NCI-H460 (cell line): ENCODE measurements at regions not wholly inside any gene's neighbourhood (a gene's known extent, or its start where the extent isn't known, plus 50 kb on each side); places are given as distances from the start of the nearest gene placed in this dataset.
"Not testable (repeated sequence)": the region's sequence is repeated elsewhere in the genome, so short reads cannot be mapped to it uniquely, and the experiment has no call there.

Source experiments
- DNase-seq: peaks from one replicate; pipeline ENCODE4 v3.0.0-alpha.2; 2016; ENCODE audit warnings: low read depth; ENCODE audit errors: extremely low read depth
- small RNA-seq, 2 experiments: library from RNA; depleted of rRNA; stranded (forward); fragments of <200 nt; gene quantifications; one replicate each; pipeline ENCODE3, GENCODE V24; 2014

GRCh38 chr4:131810565-131810964, 1338.5 kb upstream of the PCDH10 start:
- not testable (repeated sequence) for DNase-seq

Small RNA genes lying in the stretch of these regions (small RNA-seq; reads per million reads assigned to genes)
- 0 reads per million in 2 experiments for gene AC105424.1
- 0 to 0.04 reads per million in 2 experiments for gene RF00156
- 0 reads per million in 2 experiments for gene RN7SL205P
- gene RNU6-224P: 0 reads per million in 2 experiments
